Esophagus squamous epithelium (tissue), 4 donors: ENCODE measurements at regions not wholly inside any gene's neighbourhood (a gene's known extent, or its start where the extent isn't known, plus 50 kb on each side); places are given as distances from the start of the nearest gene placed in this dataset.
"Not testable (repeated sequence)": the region's sequence is repeated elsewhere in the genome, so short reads cannot be mapped to it uniquely, and the experiment has no call there.

Source experiments
- POLR2A ChIP-seq, 4 donors: fragments of 450-650 bp; IDR thresholded peaks; one replicate each; pipeline ENCODE4 v1.6.1; 2017; ENCODE audit warnings: antibody characterized with exemption in 4 of 4, mild to moderate bottlenecking in 4 of 4, moderate library complexity in 3 of 4
- TF ChIP-seq, protein P1 (sequence below), 6 experiments: fragments of 450-650 bp in 4 of 6; fragments of 200-600 bp in 2 of 6; sonication (generic) in 2 of 6; IDR thresholded peaks; one replicate each; pipeline ENCODE4 v1.5.1; 2016 to 2019; ENCODE audit warnings: antibody characterized with exemption in 6 of 6, mild to moderate bottlenecking in 4 of 6, moderate library complexity in 4 of 6

- TF ChIP-seq, protein P1, sequence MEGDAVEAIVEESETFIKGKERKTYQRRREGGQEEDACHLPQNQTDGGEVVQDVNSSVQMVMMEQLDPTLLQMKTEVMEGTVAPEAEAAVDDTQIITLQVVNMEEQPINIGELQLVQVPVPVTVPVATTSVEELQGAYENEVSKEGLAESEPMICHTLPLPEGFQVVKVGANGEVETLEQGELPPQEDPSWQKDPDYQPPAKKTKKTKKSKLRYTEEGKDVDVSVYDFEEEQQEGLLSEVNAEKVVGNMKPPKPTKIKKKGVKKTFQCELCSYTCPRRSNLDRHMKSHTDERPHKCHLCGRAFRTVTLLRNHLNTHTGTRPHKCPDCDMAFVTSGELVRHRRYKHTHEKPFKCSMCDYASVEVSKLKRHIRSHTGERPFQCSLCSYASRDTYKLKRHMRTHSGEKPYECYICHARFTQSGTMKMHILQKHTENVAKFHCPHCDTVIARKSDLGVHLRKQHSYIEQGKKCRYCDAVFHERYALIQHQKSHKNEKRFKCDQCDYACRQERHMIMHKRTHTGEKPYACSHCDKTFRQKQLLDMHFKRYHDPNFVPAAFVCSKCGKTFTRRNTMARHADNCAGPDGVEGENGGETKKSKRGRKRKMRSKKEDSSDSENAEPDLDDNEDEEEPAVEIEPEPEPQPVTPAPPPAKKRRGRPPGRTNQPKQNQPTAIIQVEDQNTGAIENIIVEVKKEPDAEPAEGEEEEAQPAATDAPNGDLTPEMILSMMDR (IDR thresholded peaks at IDR 0.05): not testable (repeated sequence)
- TF ChIP-seq POLR2A (IDR thresholded peaks at IDR 0.05): not testable (repeated sequence)
Observed at GRCh38 chr20:30911832-30912660, 345.4 kb upstream of the DEFB115 start.
